MM.1S (cell line): ENCODE measurements at regions not wholly inside any gene's neighbourhood (a gene's known extent, or its start where the extent isn't known, plus 50 kb on each side); places are given as distances from the start of the nearest gene placed in this dataset.

Experiments
- CTCF ChIP-seq: fragments of 300-600 bp; sonication (generic); IDR thresholded peaks from 2 replicates; pipeline ENCODE4 v1.5.1; 2016; ENCODE audit warnings: antibody characterized with exemption, low read length, mixed read lengths
- EZH2 ChIP-seq: fragments of 300-600 bp; sonication (generic); optimal IDR thresholded peaks from 2 replicates; pipeline ENCODE3; 2017; ENCODE audit warnings: low read depth, mild to moderate bottlenecking, antibody characterized with exemption, low read length, mixed read lengths

GRCh38 chr14:29097476-29097875, 330.9 kb downstream of the FOXG1 start:
- TF ChIP-seq CTCF (no peak), EZH2 (no peak)
